ENCODE measurements at regions not wholly inside any gene's neighbourhood (a gene's known extent, or its start where the extent isn't known, plus 50 kb on each side); places are given as distances from the start of the nearest gene placed in this dataset.

- no peak for TF ChIP-seq POLR2A (IDR thresholded peaks at IDR 0.05)
- TF ChIP-seq, protein P1, sequence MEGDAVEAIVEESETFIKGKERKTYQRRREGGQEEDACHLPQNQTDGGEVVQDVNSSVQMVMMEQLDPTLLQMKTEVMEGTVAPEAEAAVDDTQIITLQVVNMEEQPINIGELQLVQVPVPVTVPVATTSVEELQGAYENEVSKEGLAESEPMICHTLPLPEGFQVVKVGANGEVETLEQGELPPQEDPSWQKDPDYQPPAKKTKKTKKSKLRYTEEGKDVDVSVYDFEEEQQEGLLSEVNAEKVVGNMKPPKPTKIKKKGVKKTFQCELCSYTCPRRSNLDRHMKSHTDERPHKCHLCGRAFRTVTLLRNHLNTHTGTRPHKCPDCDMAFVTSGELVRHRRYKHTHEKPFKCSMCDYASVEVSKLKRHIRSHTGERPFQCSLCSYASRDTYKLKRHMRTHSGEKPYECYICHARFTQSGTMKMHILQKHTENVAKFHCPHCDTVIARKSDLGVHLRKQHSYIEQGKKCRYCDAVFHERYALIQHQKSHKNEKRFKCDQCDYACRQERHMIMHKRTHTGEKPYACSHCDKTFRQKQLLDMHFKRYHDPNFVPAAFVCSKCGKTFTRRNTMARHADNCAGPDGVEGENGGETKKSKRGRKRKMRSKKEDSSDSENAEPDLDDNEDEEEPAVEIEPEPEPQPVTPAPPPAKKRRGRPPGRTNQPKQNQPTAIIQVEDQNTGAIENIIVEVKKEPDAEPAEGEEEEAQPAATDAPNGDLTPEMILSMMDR (IDR thresholded peaks at IDR 0.05 in 4 of 5, conservative IDR thresholded peaks at IDR 0.05 in 1 of 5), result no peak
These were observed 1152.3 kb upstream of the GJE1 start for GRCh38 chr6:140980265-140980887.
